Mucosa of descending colon (tissue), 3 donors: ENCODE measurements at regions not wholly inside any gene's neighbourhood (a gene's known extent, or its start where the extent isn't known, plus 50 kb on each side); places are given as distances from the start of the nearest gene placed in this dataset.

Experiments
- ATAC-seq: fragments of 200-7000 bp; cut with Tn5 transposase; one replicate; pipeline ENCODE4 v1.9.1; 2020; ENCODE audit warnings: mild to moderate bottlenecking, moderate library complexity
- DNase-seq, 3 donors: peaks; one replicate each; pipeline ENCODE4 v3.0.0-alpha.2; 2020
- H3K36me3 ChIP-seq: fragments of 200-600 bp; one replicate; pipeline ENCODE4 v1.8.0; 2021; ENCODE audit warnings: low read depth, mild to moderate bottlenecking
- H3K4me1 ChIP-seq: fragments of 200-600 bp; one replicate; pipeline ENCODE4 v1.8.0; 2021; ENCODE audit warnings: low read depth, mild to moderate bottlenecking
- H3K4me3 ChIP-seq: fragments of 200-600 bp; one replicate; pipeline ENCODE4 v1.8.0; 2021; ENCODE audit warnings: mild to moderate bottlenecking
- H3K9me3 ChIP-seq: fragments of 200-600 bp; one replicate; pipeline ENCODE4 v1.8.0; 2021; ENCODE audit warnings: mild to moderate bottlenecking
- intact Hi-C, 2 donors: fragments of 100-400 bp; cut with DNase I in 1 of 2; cut with micrococcal nuclease in 1 of 2; formaldehyde crosslinking; loops; one replicate each; pipeline versions ENCODE4 v1.11.0 to v1.11.1; 2022; cut with DNase I, micrococcal nuclease
- TF ChIP-seq, protein P1 (sequence below): fragments of 200-600 bp; IDR thresholded peaks from one replicate; pipeline ENCODE4 v1.8.0; 2022; ENCODE audit warnings: antibody characterized with exemption, mild to moderate bottlenecking
- donor health status: DM: no; HTN: no; CAD: no; lungs with moderate emphysema.
- donor health status: DM: no; HTN: no; CAD: no.
- donor health status: DM: no; HTN: yes; CAD: no.

DNA sequence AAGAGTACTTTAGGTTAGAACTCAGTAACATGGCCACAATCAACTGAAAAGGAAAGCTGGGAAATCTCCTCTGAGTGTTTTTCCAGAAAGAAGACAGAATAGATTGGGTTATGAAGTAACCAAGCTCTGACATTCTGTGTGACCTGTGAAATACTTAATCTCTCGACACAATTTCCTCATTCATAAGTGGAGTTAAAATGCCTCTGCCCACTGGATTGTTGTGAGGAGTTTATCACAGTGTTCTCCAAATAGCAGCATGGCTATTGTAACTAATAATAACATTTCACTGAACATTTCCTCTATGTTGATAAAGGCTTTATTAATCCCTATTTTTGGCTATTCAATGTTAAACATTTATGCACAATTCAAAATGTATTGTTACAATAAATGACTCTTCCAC lies 311.0 kb downstream of the GABRB2 start:
- ATAC-seq (no peak), DNase-seq (no peak)
- intact Hi-C loops = no loop called here
- no peaks in the 10 kb centered on the region for H3K36me3 ChIP-seq
- H3K9me3 ChIP-seq = no peaks in the 10 kb centered on the region
- TF ChIP-seq, protein P1, sequence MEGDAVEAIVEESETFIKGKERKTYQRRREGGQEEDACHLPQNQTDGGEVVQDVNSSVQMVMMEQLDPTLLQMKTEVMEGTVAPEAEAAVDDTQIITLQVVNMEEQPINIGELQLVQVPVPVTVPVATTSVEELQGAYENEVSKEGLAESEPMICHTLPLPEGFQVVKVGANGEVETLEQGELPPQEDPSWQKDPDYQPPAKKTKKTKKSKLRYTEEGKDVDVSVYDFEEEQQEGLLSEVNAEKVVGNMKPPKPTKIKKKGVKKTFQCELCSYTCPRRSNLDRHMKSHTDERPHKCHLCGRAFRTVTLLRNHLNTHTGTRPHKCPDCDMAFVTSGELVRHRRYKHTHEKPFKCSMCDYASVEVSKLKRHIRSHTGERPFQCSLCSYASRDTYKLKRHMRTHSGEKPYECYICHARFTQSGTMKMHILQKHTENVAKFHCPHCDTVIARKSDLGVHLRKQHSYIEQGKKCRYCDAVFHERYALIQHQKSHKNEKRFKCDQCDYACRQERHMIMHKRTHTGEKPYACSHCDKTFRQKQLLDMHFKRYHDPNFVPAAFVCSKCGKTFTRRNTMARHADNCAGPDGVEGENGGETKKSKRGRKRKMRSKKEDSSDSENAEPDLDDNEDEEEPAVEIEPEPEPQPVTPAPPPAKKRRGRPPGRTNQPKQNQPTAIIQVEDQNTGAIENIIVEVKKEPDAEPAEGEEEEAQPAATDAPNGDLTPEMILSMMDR = no peak
- no peaks in the 10 kb centered on the region for H3K4me1 ChIP-seq
- no peak overlapping the region for H3K4me3 ChIP-seq

- no peak for ATAC-seq
- no peak for DNase-seq
- Histone ChIP-seq H3K36me3 (no peaks in the 10 kb centered on the region), H3K4me1 (no peaks in the 10 kb centered on the region), H3K4me3 (no peak overlapping the region), H3K9me3 (no peaks in the 10 kb centered on the region)
- TF ChIP-seq, protein P1 = no peak
- intact Hi-C loops = no loop called here
These were observed 313.0 kb downstream of the GABRB2 start for GRCh38 chr5:161233553-161233952.

- no peaks in the 10 kb centered on the region for H3K36me3 ChIP-seq
- H3K4me3 ChIP-seq = no peak overlapping the region
- intact Hi-C loops = no loop called here
- ATAC-seq = peak; percentile 94
- peak in 2 of 3 donors; percentile 45 to 66 for DNase-seq
- H3K4me1 ChIP-seq = no peaks in the 10 kb centered on the region
- H3K9me3 ChIP-seq = no peaks in the 10 kb centered on the region
- TF ChIP-seq, protein P1 = no peak
These were observed 316.3 kb downstream of the GABRB2 start for GRCh38 chr5:161230221-161230620.

DNA sequence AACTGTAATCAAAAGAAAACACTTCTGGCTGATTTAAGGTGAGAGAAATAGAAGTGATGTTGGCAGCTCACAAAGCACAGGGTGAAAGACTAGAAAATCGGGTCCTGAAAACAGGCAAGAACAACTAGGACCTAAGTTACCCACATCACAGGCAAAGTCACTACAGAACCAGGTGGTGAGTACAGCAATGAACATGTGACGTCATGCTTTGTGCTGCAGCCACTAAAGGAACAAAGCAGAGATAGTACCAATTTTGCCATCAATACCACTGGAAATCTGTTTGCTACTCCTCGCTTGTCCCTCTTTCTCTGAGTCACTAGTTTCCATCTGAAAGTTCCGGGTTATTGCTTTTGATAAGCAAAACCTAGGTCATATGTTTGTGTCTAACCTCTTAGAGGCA lies 326.7 kb downstream of the GABRB2 start:
- intact Hi-C loops = no loop called here
- ATAC-seq = no peak
- H3K9me3 ChIP-seq = no peaks in the 10 kb centered on the region
- TF ChIP-seq, protein P1 = no peak
- no peak for DNase-seq
- H3K36me3 ChIP-seq = no peaks in the 10 kb centered on the region
- H3K4me3 ChIP-seq = no peak overlapping the region
- no peaks in the 10 kb centered on the region for H3K4me1 ChIP-seq

DNA sequence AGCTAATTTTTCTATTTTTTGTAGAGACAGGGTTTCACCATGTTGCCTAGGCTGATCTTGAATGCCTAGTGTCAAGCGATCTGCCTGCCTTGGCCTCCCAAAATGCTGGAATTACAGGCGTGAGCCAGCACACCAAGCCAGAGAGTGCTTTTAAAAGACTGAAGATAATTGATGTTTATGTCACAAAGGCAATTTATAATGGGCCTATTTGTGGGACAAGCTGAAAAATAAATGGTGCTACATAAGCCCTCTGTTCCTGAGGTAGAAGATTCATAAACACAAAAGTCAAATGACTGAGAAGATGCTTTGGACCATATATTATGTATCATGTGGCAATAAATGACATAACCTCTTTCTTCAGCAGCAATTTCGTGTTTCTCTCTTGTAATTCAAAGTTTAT lies 329.6 kb downstream of the GABRB2 start:
- DNase-seq (no peak), ATAC-seq (no peak)
- intact Hi-C loops = no loop called here
- H3K36me3 ChIP-seq = no peaks in the 10 kb centered on the region
- no peaks in the 10 kb centered on the region for H3K9me3 ChIP-seq
- H3K4me3 ChIP-seq = no peak overlapping the region
- no peaks in the 10 kb centered on the region for H3K4me1 ChIP-seq
- TF ChIP-seq, protein P1 = no peak

GRCh38 chr5:161212123-161212712 lies 334.3 kb downstream of the GABRB2 start:
- intact Hi-C loops = no loop called here
- Histone ChIP-seq H3K9me3 (no peaks in the 10 kb centered on the region), H3K36me3 (no peaks in the 10 kb centered on the region), H3K4me1 (no peaks in the 10 kb centered on the region), H3K4me3 (no peak overlapping the region)
- DNase-seq (no peak), ATAC-seq (no peak)
- TF ChIP-seq, protein P1 = no peak
